ENCODE measurements at regions not wholly inside any gene's neighbourhood (a gene's known extent, or its start where the extent isn't known, plus 50 kb on each side); places are given as distances from the start of the nearest gene placed in this dataset.

DNA sequence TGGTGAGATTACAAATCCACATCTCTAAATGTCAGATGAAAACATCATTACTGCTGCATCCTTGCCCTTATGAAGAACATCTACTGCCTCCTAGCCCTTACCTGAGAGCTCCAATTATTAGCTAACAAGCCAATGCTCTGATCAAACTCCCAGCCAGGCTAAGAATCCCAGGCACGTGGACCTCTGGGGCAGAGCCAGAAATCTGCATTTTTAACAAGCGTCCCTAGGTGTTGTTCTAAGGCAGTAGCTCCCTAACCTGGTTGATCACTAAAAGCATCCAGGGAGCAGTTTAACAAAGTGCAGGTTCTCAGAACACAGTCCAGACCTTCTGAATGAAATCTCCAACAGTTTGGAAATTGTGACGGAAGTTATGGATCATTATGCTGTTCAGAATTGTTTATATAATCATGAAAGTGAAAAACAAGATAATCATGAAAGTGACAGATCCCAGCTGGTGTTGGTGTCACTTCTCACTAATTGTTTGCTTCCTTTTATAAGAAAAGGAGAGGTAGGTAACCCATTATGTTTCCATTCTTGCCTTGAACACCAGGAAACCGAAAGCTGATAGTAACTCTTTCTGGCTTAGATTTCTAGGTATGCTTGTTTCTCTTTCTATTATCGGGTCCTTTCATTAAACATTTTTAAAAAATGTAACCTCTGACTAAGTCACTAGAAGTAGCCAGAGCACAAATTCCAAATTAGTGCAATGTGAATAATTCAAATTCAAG is 216.5 kb upstream of the NR4A3 start:
- TF ChIP-seq, protein P1, sequence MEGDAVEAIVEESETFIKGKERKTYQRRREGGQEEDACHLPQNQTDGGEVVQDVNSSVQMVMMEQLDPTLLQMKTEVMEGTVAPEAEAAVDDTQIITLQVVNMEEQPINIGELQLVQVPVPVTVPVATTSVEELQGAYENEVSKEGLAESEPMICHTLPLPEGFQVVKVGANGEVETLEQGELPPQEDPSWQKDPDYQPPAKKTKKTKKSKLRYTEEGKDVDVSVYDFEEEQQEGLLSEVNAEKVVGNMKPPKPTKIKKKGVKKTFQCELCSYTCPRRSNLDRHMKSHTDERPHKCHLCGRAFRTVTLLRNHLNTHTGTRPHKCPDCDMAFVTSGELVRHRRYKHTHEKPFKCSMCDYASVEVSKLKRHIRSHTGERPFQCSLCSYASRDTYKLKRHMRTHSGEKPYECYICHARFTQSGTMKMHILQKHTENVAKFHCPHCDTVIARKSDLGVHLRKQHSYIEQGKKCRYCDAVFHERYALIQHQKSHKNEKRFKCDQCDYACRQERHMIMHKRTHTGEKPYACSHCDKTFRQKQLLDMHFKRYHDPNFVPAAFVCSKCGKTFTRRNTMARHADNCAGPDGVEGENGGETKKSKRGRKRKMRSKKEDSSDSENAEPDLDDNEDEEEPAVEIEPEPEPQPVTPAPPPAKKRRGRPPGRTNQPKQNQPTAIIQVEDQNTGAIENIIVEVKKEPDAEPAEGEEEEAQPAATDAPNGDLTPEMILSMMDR (conservative IDR thresholded peaks at IDR 0.05 in 1 of 2, IDR thresholded peaks at IDR 0.05 in 1 of 2; ENCODE audit: extremely low read depth in 1 of 2, insufficient read depth in 1 of 2, low read depth in 1 of 2, low read length in 2 of 2) = no peak
- no peak for TF ChIP-seq EZH2 (IDR thresholded peaks at IDR 0.05; ENCODE audit: borderline replicate concordance, low read length)
